H1 (cell line): ENCODE measurements at regions not wholly inside any gene's neighbourhood (a gene's known extent, or its start where the extent isn't known, plus 50 kb on each side); places are given as distances from the start of the nearest gene placed in this dataset.

Source experiments
- CTCF ChIA-PET: fragments of 300-600 bp; sonication (Branson Sonifier 250); formaldehyde crosslinking; loops from one replicate; lab custom pipeline; 2021; ENCODE audit not compliant: partially characterized antibody; lab: Charles Lee
- POLR2A ChIA-PET: fragments of 300-600 bp; sonication (Branson Sonifier 250); formaldehyde crosslinking; loops from one replicate; lab custom pipeline; 2021; ENCODE audit warnings: inconsistent platforms; ENCODE audit not compliant: partially characterized antibody; lab: Charles Lee
- DNase-seq, 2 experiments: peaks; one replicate each; pipeline versions ENCODE4 v3.0.0 to v3.0.0-alpha.2; 2010 to 2022; ENCODE audit warnings: low spot score in 2 of 2, low read depth in 1 of 2, mixed read lengths in 1 of 2
- FAIRE-seq: peaks from 2 replicates; lab custom pipeline; 2011; peaks lifted over from hg19 to GRCh38; lab: Jason Lieb, UNC
- H2AFZ ChIP-seq: 2 replicates; pipeline ENCODE4 v1.8.1; 2012; ENCODE audit warnings: low read length, inconsistent platforms
- H2AK5ac ChIP-seq: 2 replicates; pipeline ENCODE4 v1.6.1; 2013; ENCODE audit warnings: low read depth, low read length
- H2BK120ac ChIP-seq: replicated peaks from 2 replicates; pipeline ENCODE3; 2013; ENCODE audit warnings: low read depth, low read length, inconsistent platforms
- H2BK12ac ChIP-seq: 2 replicates; pipeline ENCODE4 v1.6.1; 2013; ENCODE audit warnings: low read depth, low read length
- H2BK15ac ChIP-seq: 2 replicates; pipeline ENCODE4 v1.6.1; 2013; ENCODE audit warnings: low read length
- H2BK20ac ChIP-seq: 2 replicates; pipeline ENCODE4 v1.6.1; 2013; ENCODE audit warnings: low read length
- H2BK5ac ChIP-seq: 2 replicates; pipeline ENCODE4 v1.6.1; 2013; ENCODE audit warnings: low read depth, low read length
- H3K14ac ChIP-seq: 2 replicates; pipeline ENCODE4 v1.6.1; 2013; ENCODE audit warnings: inconsistent platforms; ENCODE audit not compliant: insufficient read length
- H3K18ac ChIP-seq: 2 replicates; pipeline ENCODE4 v1.6.1; 2013; ENCODE audit warnings: low read length; ENCODE audit errors: extremely low read depth
- H3K23ac ChIP-seq: 2 replicates; pipeline ENCODE4 v1.6.1; 2013; ENCODE audit warnings: inconsistent platforms; ENCODE audit not compliant: insufficient read length
- H3K23me2 ChIP-seq: 2 replicates; pipeline ENCODE4 v1.6.1; 2013; ENCODE audit warnings: low read depth, low read length
- H3K27ac ChIP-seq: 2 replicates; pipeline ENCODE4 v1.6.1; 2011; ENCODE audit warnings: low read depth, low read length, inconsistent platforms
- H3K27me3 ChIP-seq, 4 experiments: replicated peaks in 1 of 4; 1 replicate in 1 of 4; 2 replicates in 3 of 4; pipeline versions ENCODE4 v1.6.1 to v1.8.1; 2011 to 2013; ENCODE audit warnings: low read length in 3 of 4, mild to moderate bottlenecking in 3 of 4, inconsistent platforms in 2 of 4, mixed read lengths in 2 of 4, moderate library complexity in 1 of 4; ENCODE audit not compliant: control insufficient read depth in 3 of 4, insufficient read depth in 3 of 4; ENCODE audit errors: extremely low read depth in 1 of 4
- H3K36me3 ChIP-seq, 4 experiments: 2 replicates each; pipeline versions ENCODE4 v1.6.1 to v1.8.1; 2011 to 2013; ENCODE audit warnings: mild to moderate bottlenecking in 4 of 4, low read length in 3 of 4, moderate library complexity in 2 of 4, control low read depth in 1 of 4, inconsistent platforms in 1 of 4; ENCODE audit not compliant: insufficient read depth in 4 of 4, control insufficient read depth in 2 of 4
- H3K4ac ChIP-seq: replicated peaks from 2 replicates; pipeline ENCODE3; 2013; ENCODE audit warnings: low read length, low read depth, mixed read lengths, inconsistent platforms; ENCODE audit not compliant: insufficient read length
- H3K4me1 ChIP-seq, 4 experiments: replicated peaks in 1 of 4; 1 replicate in 1 of 4; 2 replicates in 3 of 4; pipeline versions ENCODE4 v1.6.1 to v1.8.1; 2011 to 2013; ENCODE audit warnings: low read length in 3 of 4, inconsistent platforms in 2 of 4, mixed read lengths in 1 of 4; ENCODE audit not compliant: insufficient read depth in 4 of 4, control insufficient read depth in 3 of 4
- H3K4me2 ChIP-seq, 2 experiments: 2 replicates each; pipeline versions ENCODE4 v1.6.1 to v1.8.1; 2011 to 2013; ENCODE audit warnings: low read depth in 2 of 2, low read length in 2 of 2, control low read depth in 1 of 2, inconsistent platforms in 1 of 2, mild to moderate bottlenecking in 1 of 2; ENCODE audit not compliant: insufficient read depth in 1 of 2
- H3K4me3 ChIP-seq, 4 experiments: fragments of 200-600, 300-600 bp in 1 of 4; sonication (generic), shearing (Covaris generic), sonication (Bioruptor Twin) in 1 of 4; 2 replicates each; pipeline versions ENCODE4 v1.5.1 to v1.8.1; 2011 to 2016; ENCODE audit warnings: low read length in 4 of 4, low read depth in 3 of 4, control low read depth in 2 of 4, inconsistent platforms in 2 of 4, mild to moderate bottlenecking in 2 of 4, mixed read lengths in 1 of 4, moderate library complexity in 1 of 4; ENCODE audit not compliant: insufficient read depth in 2 of 4; ENCODE audit errors: extremely low read depth in 1 of 4
- H3K56ac ChIP-seq: replicated peaks from 2 replicates; pipeline ENCODE3; 2013; ENCODE audit warnings: low read depth, mild to moderate bottlenecking, mixed read lengths, low read length, inconsistent platforms; ENCODE audit not compliant: insufficient read length
- H3K79me1 ChIP-seq: 2 replicates; pipeline ENCODE4 v1.6.1; 2013; ENCODE audit warnings: low read depth, low read length, control low read depth
- H3K79me2 ChIP-seq, 2 experiments: 2 replicates each; pipeline versions ENCODE4 v1.6.1 to v1.8.1; 2012 to 2013; ENCODE audit warnings: low read length in 2 of 2, mild to moderate bottlenecking in 2 of 2, inconsistent platforms in 1 of 2; ENCODE audit not compliant: insufficient read depth in 2 of 2, control insufficient read depth in 1 of 2
- H3K9ac ChIP-seq, 4 experiments: replicated peaks in 1 of 4; 1 replicate in 1 of 4; 2 replicates in 3 of 4; pipeline versions ENCODE4 v1.6.1 to v1.8.1; 2011 to 2013; ENCODE audit warnings: low read depth in 3 of 4, low read length in 3 of 4, control low read depth in 2 of 4, mild to moderate bottlenecking in 2 of 4, moderate library complexity in 2 of 4, inconsistent platforms in 1 of 4; ENCODE audit errors: extremely low read depth in 1 of 4
- H3K9me3 ChIP-seq, 2 experiments: 2 replicates each; pipeline versions ENCODE4 v1.6.1 to v1.8.1; 2012 to 2013; ENCODE audit warnings: mild to moderate bottlenecking in 2 of 2, moderate library complexity in 2 of 2, control low read depth in 1 of 2, inconsistent platforms in 1 of 2, low read depth in 1 of 2, low read length in 1 of 2, mixed read lengths in 1 of 2; ENCODE audit not compliant: insufficient read depth in 2 of 2
- H4K20me1 ChIP-seq, 2 experiments: replicated peaks in 1 of 2; 2 replicates each; pipeline versions ENCODE3 to v1.8.1; 2011 to 2013; ENCODE audit warnings: inconsistent platforms in 2 of 2, low read length in 2 of 2, mild to moderate bottlenecking in 1 of 2; ENCODE audit not compliant: insufficient read depth in 2 of 2, control insufficient read depth in 1 of 2
- H4K5ac ChIP-seq: 2 replicates; pipeline ENCODE4 v1.6.1; 2013; ENCODE audit warnings: low read length, low read depth, mixed read lengths, inconsistent platforms; ENCODE audit not compliant: insufficient read length
- H4K8ac ChIP-seq: 2 replicates; pipeline ENCODE4 v1.8.0; 2013; ENCODE audit warnings: mild to moderate bottlenecking, moderate library complexity, low read length, inconsistent platforms; ENCODE audit not compliant: insufficient read depth; ENCODE audit errors: extremely low read depth
- H4K91ac ChIP-seq: replicated peaks from 2 replicates; pipeline ENCODE3; 2013; ENCODE audit warnings: low read length, mixed read lengths, inconsistent platforms; ENCODE audit not compliant: insufficient read length
- BRCA1 ChIP-seq: IDR thresholded peaks from 2 replicates; pipeline ENCODE4 v1.6.1; 2012; ENCODE audit warnings: low read depth, low read length, improper control_type of control experiment
- CEBPB ChIP-seq: IDR thresholded peaks from 2 replicates; pipeline ENCODE4 v1.6.1; 2012; ENCODE audit warnings: low read depth, low read length
- CTBP2 ChIP-seq: IDR thresholded peaks from 2 replicates; pipeline ENCODE4 v1.7.0; 2011; ENCODE audit warnings: borderline replicate concordance, mild to moderate bottlenecking, moderate library complexity, mixed read lengths, low read length; ENCODE audit not compliant: insufficient read depth, insufficient read length
- EZH2 ChIP-seq: fragments of 200-600 bp; sonication (generic); IDR thresholded peaks from 2 replicates; pipeline ENCODE4 v1.7.1; 2012; ENCODE audit warnings: low read depth, mild to moderate bottlenecking, moderate library complexity, low read length, inconsistent platforms; ENCODE audit not compliant: severe bottlenecking
- NRF1 ChIP-seq: IDR thresholded peaks from 2 replicates; pipeline ENCODE4 v1.6.1; 2011; ENCODE audit warnings: mild to moderate bottlenecking, low read depth, low read length, improper control_type of control experiment
- POLR2AphosphoS5 ChIP-seq: IDR thresholded peaks from 2 replicates; pipeline ENCODE4 v1.6.1; 2011; ENCODE audit warnings: low read depth, low read length
- SP4 ChIP-seq: IDR thresholded peaks from 2 replicates; pipeline ENCODE4 v1.6.1; 2012; ENCODE audit warnings: low read length, inconsistent platforms
- TAF1 ChIP-seq: IDR thresholded peaks from 2 replicates; pipeline ENCODE4 v1.6.1; 2011; ENCODE audit warnings: mild to moderate bottlenecking, low read depth, low read length
- WGBS, 2 experiments: shearing (Covaris generic) in 1 of 2; methylation state at CpG; one replicate each; pipeline versions ENCODE4 v1.1.6 to v1.1.7; 2013 to 2015; ENCODE audit warnings: low lambda C conversion rate in 2 of 2, mixed read lengths in 2 of 2, inconsistent platforms in 1 of 2, low coverage in 1 of 2, missing lambda C conversion rate in 1 of 2; ENCODE audit not compliant: insufficient replicate concordance in 2 of 2, insufficient coverage in 1 of 2, insufficient read length in 1 of 2; ENCODE audit errors: extremely low coverage in 1 of 2, missing lambda C conversion rate in 1 of 2; 5-methylcytosine and 5-hydroxymethylcytosine counted together

DNA sequence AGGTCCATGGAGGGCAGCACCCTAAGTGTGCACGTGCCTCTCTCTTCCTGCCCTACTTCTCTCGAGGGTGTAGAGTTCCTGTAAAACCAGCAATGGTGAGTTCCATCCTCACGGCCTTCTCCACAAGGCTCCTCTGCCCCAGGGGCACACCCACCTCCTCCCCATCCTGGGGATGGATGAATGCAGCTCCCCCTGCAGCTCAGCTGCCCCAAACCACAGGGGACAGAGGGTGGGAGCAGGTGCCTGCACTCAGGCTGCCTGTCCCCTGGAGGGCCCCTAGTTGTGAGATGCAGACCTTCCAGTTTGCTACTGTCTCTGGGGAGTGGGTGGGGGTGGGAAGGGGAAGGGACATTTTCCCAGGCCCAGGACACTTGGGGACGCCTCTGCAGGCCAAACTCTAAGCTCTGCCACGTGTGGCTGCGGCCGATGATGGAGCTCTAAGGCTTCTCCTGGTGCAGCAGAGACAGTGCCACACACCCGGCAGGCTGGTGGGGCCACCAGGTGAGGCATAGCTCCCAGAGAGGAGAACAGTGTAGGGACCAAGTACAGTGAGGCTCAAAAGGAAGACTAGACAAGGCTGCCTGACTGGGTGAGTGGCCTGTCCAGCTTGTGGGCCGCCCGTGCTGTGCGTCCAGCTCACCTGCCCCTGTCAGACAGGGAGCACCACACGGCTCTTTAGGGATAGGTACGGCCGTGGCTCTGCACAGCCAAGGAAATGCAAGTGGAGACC, 540.9 kb downstream of the TBC1D22A start:
- no peak overlapping the region for H2BK5ac ChIP-seq
- H4K8ac ChIP-seq = no peak overlapping the region
- DNase-seq (no peak), FAIRE-seq (no peak)
- H3K27me3 ChIP-seq = no peaks in the 10 kb centered on the region
- H2AFZ ChIP-seq = no peak overlapping the region
- no peak overlapping the region for H3K4ac ChIP-seq
- no peak overlapping the region for H4K91ac ChIP-seq
- H3K4me3 ChIP-seq = no peak overlapping the region
- no peak overlapping the region for H2BK20ac ChIP-seq
- H2BK15ac ChIP-seq = no peak overlapping the region
- H3K18ac ChIP-seq = no peak overlapping the region
- peaks cover 5% of the 10 kb centered on the region; the same call in 1 of the 2 replicates for H3K23me2 ChIP-seq
- H3K79me2 ChIP-seq = no peaks in the 10 kb centered on the region
- no peak overlapping the region for H2AK5ac ChIP-seq
- H2BK12ac ChIP-seq = no peak overlapping the region
- no peak overlapping the region for H4K5ac ChIP-seq
- no peak overlapping the region for H3K23ac ChIP-seq
- H3K27ac ChIP-seq = no peak overlapping the region
- no peak overlapping the region for H3K9ac ChIP-seq
- H4K20me1 ChIP-seq = no peaks in the 10 kb centered on the region
- no peak for TF ChIP-seq SP4
- TF ChIP-seq CEBPB = no peak
- no peak for TF ChIP-seq BRCA1
- no peak for TF ChIP-seq POLR2AphosphoS5
- no peak for TF ChIP-seq TAF1
- no peak for TF ChIP-seq NRF1
- no peak for TF ChIP-seq EZH2
- no peak for TF ChIP-seq CTBP2
- H3K9me3 ChIP-seq = peaks cover 80 to 96% of the 10 kb centered on the region in 2 experiments
- CTCF ChIA-PET = interaction anchor here (0.7 kb wide), 1 partner anchor 17 kb away, joined by 3 read pairs; no protein-coding TSS in a partner anchor
- 90% methylated on average over 10 of the region's 14 CpGs; no CpG with 5 or more reads in 1 of the 2 experiments for WGBS, 2 experiments
- no peaks in the 10 kb centered on the region for H3K4me1 ChIP-seq
- H3K56ac ChIP-seq = no peak overlapping the region
- no peaks in the 10 kb centered on the region for H3K36me3 ChIP-seq
- H3K4me2 ChIP-seq = no peak overlapping the region
- POLR2A ChIA-PET = no interaction called here
- no peak overlapping the region for H2BK120ac ChIP-seq
- H3K14ac ChIP-seq = no peak overlapping the region
- no peaks in the 10 kb centered on the region for H3K79me1 ChIP-seq
